GM18951 (cell line): ENCODE measurements at regions not wholly inside any gene's neighbourhood (a gene's known extent, or its start where the extent isn't known, plus 50 kb on each side); places are given as distances from the start of the nearest gene placed in this dataset.

Source experiments
- POLR2A ChIP-seq: IDR thresholded peaks from 4 replicates; pipeline ENCODE4 v1.6.1; 2011; ENCODE audit warnings: mild to moderate bottlenecking; ENCODE audit not compliant: insufficient read length, insufficient read depth; ENCODE audit errors: extremely low read depth
- in situ Hi-C: fragments of 300-500 bp; cut with MboI; formaldehyde crosslinking; loops from one replicate; pipeline ENCODE4 v1.12.0; 2022; ENCODE audit warnings: low sequenced_read_pairs, mixed read lengths, inconsistent platforms; ENCODE audit not compliant: unreplicated experiment

GRCh38 chr2:22582107-22582506 lies 802.9 kb upstream of the KLHL29 start:
- no peak for TF ChIP-seq POLR2A
- in situ Hi-C loops, result no loop called here

- no peak for TF ChIP-seq POLR2A
- in situ Hi-C loops, result no loop called here
Observed at GRCh38 chr2:22596306-22596705, 788.7 kb upstream of the KLHL29 start.

- in situ Hi-C loops, result no loop called here
- TF ChIP-seq POLR2A, result no peak
Observed at GRCh38 chr2:22600156-22600555, 784.8 kb upstream of the KLHL29 start.

DNA sequence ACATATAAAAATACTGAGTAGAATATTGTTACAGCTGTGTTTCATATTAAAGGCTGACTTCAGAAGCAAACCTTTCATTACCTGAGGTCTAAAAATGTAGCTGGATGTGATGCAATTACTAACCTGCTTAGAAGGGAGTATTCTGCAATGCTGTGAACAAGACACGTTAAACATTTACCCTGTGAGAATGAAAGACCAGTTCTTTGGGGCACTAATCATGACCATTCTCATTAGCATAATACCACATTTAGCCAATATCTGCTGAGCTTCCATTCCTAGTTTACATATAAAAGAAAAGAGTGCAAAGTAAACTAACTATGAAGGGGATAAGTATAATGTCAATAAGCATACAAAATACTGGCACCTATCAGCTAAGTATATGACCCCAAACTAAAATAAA lies 784.0 kb upstream of the KLHL29 start:
- no peak for TF ChIP-seq POLR2A
- in situ Hi-C loops, result no loop called here

GRCh38 chr2:22604136-22604535 lies 780.8 kb upstream of the KLHL29 start:
- TF ChIP-seq POLR2A, result no peak
- in situ Hi-C loops, result no loop called here

GRCh38 chr2:22616031-22616430 lies 768.9 kb upstream of the KLHL29 start:
- in situ Hi-C loops, result no loop called here
- no peak for TF ChIP-seq POLR2A

DNA sequence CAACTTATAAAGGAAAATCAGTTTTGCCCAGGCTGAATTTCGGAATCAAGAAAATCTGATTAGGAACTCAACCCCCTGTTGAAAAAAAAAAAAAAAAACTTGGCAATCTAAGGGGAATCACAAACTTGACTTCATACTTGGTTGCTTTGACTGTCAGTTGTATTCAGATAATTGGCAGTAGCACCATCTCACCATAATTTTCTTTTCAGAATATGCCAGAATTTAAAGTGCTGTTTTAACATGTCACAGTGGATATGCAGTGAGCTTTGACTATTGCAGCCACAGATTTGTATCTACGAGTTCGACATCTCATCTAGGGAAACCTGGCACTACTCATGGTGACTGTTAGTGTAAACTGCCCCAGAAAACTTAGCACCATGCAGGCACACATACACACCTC lies 761.4 kb upstream of the KLHL29 start:
- in situ Hi-C loops, result no loop called here
- no peak for TF ChIP-seq POLR2A

GRCh38 chr2:22626621-22627020 lies 758.4 kb upstream of the KLHL29 start:
- in situ Hi-C loops, result no loop called here
- no peak for TF ChIP-seq POLR2A

DNA sequence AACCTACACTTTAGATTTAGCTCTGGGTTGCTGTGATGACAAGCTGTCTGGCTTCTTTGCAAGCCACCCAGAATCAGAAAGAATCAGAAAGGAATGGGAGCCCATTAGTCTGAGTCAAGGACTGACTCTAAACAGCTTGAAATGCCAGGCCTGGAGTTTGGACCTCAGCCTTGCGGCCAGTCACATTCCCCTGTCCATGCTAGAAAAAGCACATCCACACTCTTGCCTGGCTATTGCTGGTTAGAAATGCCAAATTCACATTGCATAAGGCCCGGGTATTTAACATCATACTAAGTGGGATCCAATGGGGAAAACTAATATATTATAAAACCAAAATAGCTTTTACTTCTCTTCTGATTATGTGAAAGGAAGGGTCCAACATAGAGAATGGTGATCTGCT lies 756.8 kb upstream of the KLHL29 start:
- no peak for TF ChIP-seq POLR2A
- in situ Hi-C loops, result no loop called here

GRCh38 chr2:22628906-22629305 lies 756.1 kb upstream of the KLHL29 start:
- in situ Hi-C loops, result no loop called here
- no peak for TF ChIP-seq POLR2A

GRCh38 chr2:22634167-22634566 lies 750.8 kb upstream of the KLHL29 start:
- in situ Hi-C loops, result no loop called here
- TF ChIP-seq POLR2A, result no peak

DNA sequence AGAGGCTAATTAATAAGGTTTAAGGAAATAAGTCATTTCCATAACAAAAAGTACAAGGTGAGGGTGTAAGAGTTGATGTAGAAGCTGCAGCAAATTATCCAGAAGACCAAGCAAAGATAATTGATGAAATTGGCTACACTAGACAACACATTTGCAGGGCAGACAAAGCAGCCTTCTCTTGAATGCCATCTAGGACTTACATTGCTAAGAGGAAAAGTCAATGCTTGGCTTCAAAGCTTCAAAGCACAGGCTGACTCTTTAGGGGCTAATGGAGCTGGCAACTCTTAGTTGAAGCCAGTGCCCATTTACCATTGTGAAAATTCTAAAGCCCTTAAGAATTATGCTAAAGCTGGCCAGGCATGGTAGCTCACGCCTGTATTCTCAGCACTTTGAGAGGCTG lies 728.6 kb upstream of the KLHL29 start:
- in situ Hi-C loops, result no loop called here
- TF ChIP-seq POLR2A, result no peak

GRCh38 chr2:22673529-22673928 lies 711.5 kb upstream of the KLHL29 start:
- in situ Hi-C loops, result no loop called here
- TF ChIP-seq POLR2A, result no peak

DNA sequence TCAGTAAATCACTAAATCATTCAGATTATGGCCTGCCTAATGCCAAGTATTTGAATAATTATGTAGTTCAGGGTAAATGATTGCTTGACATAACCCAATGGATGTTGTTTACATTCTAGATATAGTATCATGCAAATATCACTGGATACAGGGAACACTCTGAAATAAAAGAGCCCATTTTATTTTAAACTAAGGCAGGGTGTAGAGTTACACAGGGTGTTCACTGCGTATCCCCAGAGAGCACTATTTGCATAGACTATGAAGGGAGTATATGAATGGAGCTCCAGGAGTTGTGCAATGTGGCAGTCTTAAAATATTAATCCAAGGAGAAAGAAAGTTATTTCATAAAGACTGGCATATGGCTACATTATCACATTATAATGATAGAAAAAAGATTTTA lies 701.1 kb upstream of the KLHL29 start:
- no peak for TF ChIP-seq POLR2A
- in situ Hi-C loops, result no loop called here

DNA sequence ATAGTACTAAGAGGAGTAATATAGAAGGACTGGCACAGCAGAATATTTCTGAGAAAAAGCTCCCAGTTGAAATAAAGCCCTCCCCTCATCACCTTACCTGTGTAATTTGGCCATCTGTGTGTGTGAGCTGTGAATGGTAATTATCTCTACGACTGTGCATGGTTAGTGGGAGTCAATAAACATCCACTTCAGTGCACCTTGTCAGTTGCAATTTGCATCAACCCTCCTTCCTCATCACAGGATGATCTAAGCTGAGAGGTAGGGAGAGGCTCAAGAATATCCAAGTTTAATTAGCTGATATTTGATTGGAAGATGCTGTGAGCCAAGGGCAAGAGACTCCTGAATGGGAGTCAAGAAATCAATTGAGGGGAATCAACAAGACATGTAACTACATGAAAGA lies 694.9 kb upstream of the KLHL29 start:
- TF ChIP-seq POLR2A, result no peak
- in situ Hi-C loops, result no loop called here
